Neural cell (in vitro differentiated cells): ENCODE measurements at regions not wholly inside any gene's neighbourhood (a gene's known extent, or its start where the extent isn't known, plus 50 kb on each side); places are given as distances from the start of the nearest gene placed in this dataset.

Experiments used
- EP300 ChIP-seq: fragments of 450-650 bp; conservative IDR thresholded peaks from 2 replicates; pipeline ENCODE4 v1.6.1; 2014; ENCODE audit warnings: antibody characterized with exemption, mild to moderate bottlenecking, moderate library complexity; ENCODE audit not compliant: poor library complexity, severe bottlenecking
- EZH2 ChIP-seq: fragments of 200-600, 300-800 bp; shearing (Covaris generic), sonication (generic); IDR thresholded peaks from 2 replicates; pipeline ENCODE4 v1.6.1; 2014; ENCODE audit warnings: antibody characterized with exemption, low read length, borderline replicate concordance, mild to moderate bottlenecking; ENCODE audit not compliant: insufficient read depth, poor library complexity, severe bottlenecking
- REST ChIP-seq: IDR thresholded peaks from 2 replicates; pipeline ENCODE4 v1.6.1; 2012; ENCODE audit warnings: borderline replicate concordance

- TF ChIP-seq EZH2 (no peak), EP300 (no peak), REST (no peak)
Observed at GRCh38 chr6:166692723-166693302, 65.8 kb upstream of the RPS6KA2 start.
